SK-N-SH (cell line): ENCODE measurements at regions not wholly inside any gene's neighbourhood (a gene's known extent, or its start where the extent isn't known, plus 50 kb on each side); places are given as distances from the start of the nearest gene placed in this dataset.

Source experiments
- CTCF ChIA-PET: fragments of 300-600, 350-600 bp; formaldehyde crosslinking; extraction: SDS; loops from one replicate; lab custom pipeline; 2021; lab: Yijun Ruan, JAX
- POLR2A ChIA-PET: fragments of 350-600 bp; sonication (Branson Sonifier 250); formaldehyde crosslinking; extraction: SDS; loops from one replicate; lab custom pipeline; 2020; ENCODE audit warnings: antibody characterized with exemption, inconsistent platforms; lab: Yijun Ruan, JAX
- DNase-seq: peaks from one replicate; pipeline ENCODE4 v3.0.0; 2012
- H2AFZ ChIP-seq: fragments of 200-600 bp; sonication (generic); 2 replicates; pipeline ENCODE4 v1.8.1; 2016; ENCODE audit warnings: antibody characterized with exemption, mild to moderate bottlenecking, low read depth
- H3F3A ChIP-seq: fragments of 200-600 bp; sonication (generic); replicated peaks from 2 replicates; pipeline ENCODE3; 2016; ENCODE audit warnings: antibody characterized with exemption, mild to moderate bottlenecking; ENCODE audit not compliant: insufficient read depth
- H3K27ac ChIP-seq, 2 experiments: fragments of 200-500 bp in 1 of 2; fragments of 200-600 bp in 1 of 2; sonication (Bioruptor generic) in 1 of 2; sonication (generic), shearing (Covaris generic) in 1 of 2; 2 replicates each; pipeline versions ENCODE4 v1.5.1 to v1.6.1; 2014 to 2016; ENCODE audit warnings: low read depth in 2 of 2, inconsistent platforms in 1 of 2, low read length in 1 of 2, mild to moderate bottlenecking in 1 of 2, mixed read lengths in 1 of 2
- H3K27me3 ChIP-seq: fragments of 200-600 bp; sonication (generic), shearing (Covaris generic); 2 replicates; pipeline ENCODE4 v1.6.1; 2016; ENCODE audit warnings: mixed run types; ENCODE audit not compliant: insufficient read depth
- H3K36me3 ChIP-seq, 2 experiments: fragments of 200-500 bp in 1 of 2; fragments of 200-600 bp in 1 of 2; sonication (Bioruptor generic) in 1 of 2; sonication (generic) in 1 of 2; replicated peaks in 1 of 2; 2 replicates each; pipeline versions ENCODE3 to v1.5.1; 2014 to 2016; ENCODE audit warnings: low read length in 1 of 2, mild to moderate bottlenecking in 1 of 2; ENCODE audit not compliant: insufficient read depth in 2 of 2, control insufficient read depth in 1 of 2
- H3K4me1 ChIP-seq, 2 experiments: fragments of 200-500 bp in 1 of 2; fragments of 200-600 bp in 1 of 2; sonication (Bioruptor generic) in 1 of 2; sonication (generic), shearing (Covaris generic) in 1 of 2; 2 replicates each; pipeline versions ENCODE4 v1.5.1 to v1.6.1; 2014 to 2016; ENCODE audit warnings: low read depth in 1 of 2, low read length in 1 of 2, mixed run types in 1 of 2; ENCODE audit not compliant: insufficient read depth in 2 of 2, control insufficient read depth in 1 of 2
- H3K4me2 ChIP-seq: fragments of 200-600 bp; sonication (generic), shearing (Covaris generic); 2 replicates; pipeline ENCODE4 v1.6.1; 2017; ENCODE audit warnings: mixed run types
- H3K4me3 ChIP-seq, 2 experiments: fragments of 200-500 bp in 1 of 2; fragments of 200-600 bp in 1 of 2; sonication (Bioruptor generic) in 1 of 2; sonication (generic), shearing (Covaris generic) in 1 of 2; 2 replicates each; pipeline versions ENCODE4 v1.5.1 to v1.8.1; 2014 to 2016; ENCODE audit warnings: low read depth in 2 of 2, inconsistent platforms in 1 of 2, low read length in 1 of 2, mild to moderate bottlenecking in 1 of 2, mixed read lengths in 1 of 2, moderate library complexity in 1 of 2
- H3K79me2 ChIP-seq: fragments of 200-600 bp; sonication (generic); 2 replicates; pipeline ENCODE4 v1.8.1; 2017; ENCODE audit warnings: mild to moderate bottlenecking; ENCODE audit not compliant: insufficient read depth
- H3K9ac ChIP-seq: fragments of 200-600 bp; sonication (generic); 2 replicates; pipeline ENCODE4 v1.6.1; 2017; ENCODE audit warnings: mixed run types
- H3K9me2 ChIP-seq: fragments of 200-600 bp; sonication (generic); 2 replicates; pipeline ENCODE4 v1.6.1; 2017; ENCODE audit warnings: mixed run types
- H3K9me3 ChIP-seq: fragments of 200-600 bp; sonication (generic); 2 replicates; pipeline ENCODE4 v1.6.1; 2017; ENCODE audit warnings: mixed run types, mild to moderate bottlenecking, moderate library complexity
- H4K20me1 ChIP-seq: fragments of 200-600 bp; sonication (generic); 2 replicates; pipeline ENCODE4 v1.6.1; 2017; ENCODE audit warnings: mild to moderate bottlenecking, mixed run types; ENCODE audit not compliant: insufficient read depth
- ELF1 ChIP-seq: IDR thresholded peaks from 2 replicates; pipeline ENCODE4 v1.4.0; 2012
- FOSL2 ChIP-seq: IDR thresholded peaks from 2 replicates; pipeline ENCODE4 v1.4.0; 2012; ENCODE audit warnings: low read depth, mild to moderate bottlenecking, moderate library complexity, borderline replicate concordance
- GATA2 ChIP-seq: sonication (generic); formaldehyde crosslinking; IDR thresholded peaks from 2 replicates; pipeline ENCODE4 v1.5.0; 2020; ENCODE audit warnings: mild to moderate bottlenecking, missing genetic modification reagents
- JUND ChIP-seq: IDR thresholded peaks from 2 replicates; pipeline ENCODE4 v1.4.0; 2012
- MEF2A ChIP-seq: IDR thresholded peaks from 2 replicates; pipeline ENCODE4 v1.4.0; 2012; ENCODE audit warnings: low read depth, borderline replicate concordance
- MXI1 ChIP-seq: IDR thresholded peaks from 2 replicates; pipeline ENCODE4 v1.6.1; 2012; ENCODE audit warnings: mild to moderate bottlenecking, low read depth, low read length, improper control_type of control experiment
- RAD21 ChIP-seq: IDR thresholded peaks from 2 replicates; pipeline ENCODE4 v1.6.1; 2012; ENCODE audit warnings: mild to moderate bottlenecking, low read length
- RCOR1 ChIP-seq: fragments of 150-350 bp; IDR thresholded peaks from 2 replicates; pipeline ENCODE4 v1.6.1; 2017; ENCODE audit warnings: antibody characterized with exemption, low read length
- RFX5 ChIP-seq: IDR thresholded peaks from 2 replicates; pipeline ENCODE4 v1.6.1; 2012; ENCODE audit warnings: mild to moderate bottlenecking, improper control_type of control experiment, low read length
- SMC3 ChIP-seq: IDR thresholded peaks from 2 replicates; pipeline ENCODE4 v1.6.1; 2012; ENCODE audit warnings: low read depth, low read length, improper control_type of control experiment
- TAF1 ChIP-seq: IDR thresholded peaks from 2 replicates; pipeline ENCODE4 v1.6.1; 2012; ENCODE audit warnings: low read depth, mild to moderate bottlenecking, low read length, moderate library complexity, borderline replicate concordance
- TCF12 ChIP-seq: IDR thresholded peaks from 2 replicates; pipeline ENCODE4 v1.4.0; 2012
- TEAD4 ChIP-seq: IDR thresholded peaks from 2 replicates; pipeline ENCODE4 v1.4.0; 2012; ENCODE audit warnings: mild to moderate bottlenecking, borderline replicate concordance; ENCODE audit not compliant: insufficient read depth
- YY1 ChIP-seq: IDR thresholded peaks from 2 replicates; pipeline ENCODE4 v1.4.0; 2012; ENCODE audit warnings: low read depth, mild to moderate bottlenecking
- WGBS: methylation state at CpG from one replicate; pipeline ENCODE4 v1.1.6; 2017; ENCODE audit warnings: low lambda C conversion rate; 5-methylcytosine and 5-hydroxymethylcytosine counted together
- TF ChIP-seq, protein P1 (sequence below): fragments of 150-350 bp; IDR thresholded peaks from 2 replicates; pipeline ENCODE4 v1.6.1; 2016; ENCODE audit warnings: mild to moderate bottlenecking, low read depth, low read length
- TF ChIP-seq, protein P2 (sequence below): IDR thresholded peaks from 2 replicates; pipeline ENCODE4 v1.6.1; 2012; ENCODE audit warnings: mild to moderate bottlenecking, low read depth, low read length, moderate library complexity
- TF ChIP-seq, protein P3 (sequence below): IDR thresholded peaks from 2 replicates; pipeline ENCODE4 v1.4.0; 2012; ENCODE audit warnings: low read depth

DNA sequence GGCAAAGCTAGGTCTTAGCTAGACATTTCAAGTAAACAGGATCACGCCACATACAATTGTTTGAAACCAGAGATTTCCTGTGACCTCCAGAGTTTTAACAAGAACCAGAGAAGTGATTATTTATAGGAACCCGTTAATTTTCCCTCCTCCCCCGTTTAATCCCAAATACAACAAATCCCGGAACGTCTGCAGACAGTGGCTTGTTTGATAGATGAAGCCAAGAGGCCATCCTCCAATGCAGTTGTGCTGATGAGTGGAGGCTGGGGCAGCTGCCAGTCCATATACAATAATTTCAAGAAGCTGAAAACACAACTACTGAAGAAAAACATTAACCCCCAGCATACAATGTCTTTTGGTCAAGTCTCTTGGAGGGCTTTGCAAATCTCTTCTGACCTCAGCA lies 971.6 kb upstream of the ZNF722 start:
- Histone ChIP-seq H3K27me3 (no peaks in the 10 kb centered on the region), H3K36me3 (no peaks in the 10 kb centered on the region), H3K4me2 (no peak overlapping the region), H3K4me1 (no peaks in the 10 kb centered on the region), H4K20me1 (no peaks in the 10 kb centered on the region), H2AFZ (no peak overlapping the region), H3F3A (no peaks in the 10 kb centered on the region), H3K9me2 (no peaks in the 10 kb centered on the region), H3K9me3 (no peaks in the 10 kb centered on the region), H3K27ac (no peak overlapping the region), H3K79me2 (no peaks in the 10 kb centered on the region), H3K4me3 (no peak overlapping the region), H3K9ac (no peak overlapping the region)
- 7% methylated on average over 5 of the region's 5 CpGs for WGBS
- no peak for DNase-seq
- ChIA-PET CTCF (interaction anchor here (0.6 kb wide), 1 partner anchor 190 kb away, joined by 3 read pairs; no protein-coding TSS in a partner anchor), POLR2A (no interaction called here)
- TF ChIP-seq JUND = no peak
- TF ChIP-seq RFX5 = no peak
- TF ChIP-seq, protein P1, sequence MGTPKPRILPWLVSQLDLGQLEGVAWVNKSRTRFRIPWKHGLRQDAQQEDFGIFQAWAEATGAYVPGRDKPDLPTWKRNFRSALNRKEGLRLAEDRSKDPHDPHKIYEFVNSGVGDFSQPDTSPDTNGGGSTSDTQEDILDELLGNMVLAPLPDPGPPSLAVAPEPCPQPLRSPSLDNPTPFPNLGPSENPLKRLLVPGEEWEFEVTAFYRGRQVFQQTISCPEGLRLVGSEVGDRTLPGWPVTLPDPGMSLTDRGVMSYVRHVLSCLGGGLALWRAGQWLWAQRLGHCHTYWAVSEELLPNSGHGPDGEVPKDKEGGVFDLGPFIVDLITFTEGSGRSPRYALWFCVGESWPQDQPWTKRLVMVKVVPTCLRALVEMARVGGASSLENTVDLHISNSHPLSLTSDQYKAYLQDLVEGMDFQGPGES = no peak
- no peak for TF ChIP-seq YY1
- TF ChIP-seq, protein P2, sequence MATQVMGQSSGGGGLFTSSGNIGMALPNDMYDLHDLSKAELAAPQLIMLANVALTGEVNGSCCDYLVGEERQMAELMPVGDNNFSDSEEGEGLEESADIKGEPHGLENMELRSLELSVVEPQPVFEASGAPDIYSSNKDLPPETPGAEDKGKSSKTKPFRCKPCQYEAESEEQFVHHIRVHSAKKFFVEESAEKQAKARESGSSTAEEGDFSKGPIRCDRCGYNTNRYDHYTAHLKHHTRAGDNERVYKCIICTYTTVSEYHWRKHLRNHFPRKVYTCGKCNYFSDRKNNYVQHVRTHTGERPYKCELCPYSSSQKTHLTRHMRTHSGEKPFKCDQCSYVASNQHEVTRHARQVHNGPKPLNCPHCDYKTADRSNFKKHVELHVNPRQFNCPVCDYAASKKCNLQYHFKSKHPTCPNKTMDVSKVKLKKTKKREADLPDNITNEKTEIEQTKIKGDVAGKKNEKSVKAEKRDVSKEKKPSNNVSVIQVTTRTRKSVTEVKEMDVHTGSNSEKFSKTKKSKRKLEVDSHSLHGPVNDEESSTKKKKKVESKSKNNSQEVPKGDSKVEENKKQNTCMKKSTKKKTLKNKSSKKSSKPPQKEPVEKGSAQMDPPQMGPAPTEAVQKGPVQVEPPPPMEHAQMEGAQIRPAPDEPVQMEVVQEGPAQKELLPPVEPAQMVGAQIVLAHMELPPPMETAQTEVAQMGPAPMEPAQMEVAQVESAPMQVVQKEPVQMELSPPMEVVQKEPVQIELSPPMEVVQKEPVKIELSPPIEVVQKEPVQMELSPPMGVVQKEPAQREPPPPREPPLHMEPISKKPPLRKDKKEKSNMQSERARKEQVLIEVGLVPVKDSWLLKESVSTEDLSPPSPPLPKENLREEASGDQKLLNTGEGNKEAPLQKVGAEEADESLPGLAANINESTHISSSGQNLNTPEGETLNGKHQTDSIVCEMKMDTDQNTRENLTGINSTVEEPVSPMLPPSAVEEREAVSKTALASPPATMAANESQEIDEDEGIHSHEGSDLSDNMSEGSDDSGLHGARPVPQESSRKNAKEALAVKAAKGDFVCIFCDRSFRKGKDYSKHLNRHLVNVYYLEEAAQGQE = no peak
- no peak for TF ChIP-seq MEF2A
- no peak for TF ChIP-seq RCOR1
- no peak for TF ChIP-seq SMC3
- TF ChIP-seq TCF12 = no peak
- no peak for TF ChIP-seq TEAD4
- TF ChIP-seq RAD21 = no peak
- TF ChIP-seq TAF1 = no peak
- no peak for TF ChIP-seq FOSL2
- no peak for TF ChIP-seq ELF1
- TF ChIP-seq, protein P3, sequence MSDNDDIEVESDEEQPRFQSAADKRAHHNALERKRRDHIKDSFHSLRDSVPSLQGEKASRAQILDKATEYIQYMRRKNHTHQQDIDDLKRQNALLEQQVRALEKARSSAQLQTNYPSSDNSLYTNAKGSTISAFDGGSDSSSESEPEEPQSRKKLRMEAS = no peak
- TF ChIP-seq GATA2 (CRISPR knock-in tag) = no peak
- TF ChIP-seq MXI1 = no peak
